ENCODE measurements at regions not wholly inside any gene's neighbourhood (a gene's known extent, or its start where the extent isn't known, plus 50 kb on each side); places are given as distances from the start of the nearest gene placed in this dataset.
"Not testable (repeated sequence)": the region's sequence is repeated elsewhere in the genome, so short reads cannot be mapped to it uniquely, and the experiment has no call there.

DNA sequence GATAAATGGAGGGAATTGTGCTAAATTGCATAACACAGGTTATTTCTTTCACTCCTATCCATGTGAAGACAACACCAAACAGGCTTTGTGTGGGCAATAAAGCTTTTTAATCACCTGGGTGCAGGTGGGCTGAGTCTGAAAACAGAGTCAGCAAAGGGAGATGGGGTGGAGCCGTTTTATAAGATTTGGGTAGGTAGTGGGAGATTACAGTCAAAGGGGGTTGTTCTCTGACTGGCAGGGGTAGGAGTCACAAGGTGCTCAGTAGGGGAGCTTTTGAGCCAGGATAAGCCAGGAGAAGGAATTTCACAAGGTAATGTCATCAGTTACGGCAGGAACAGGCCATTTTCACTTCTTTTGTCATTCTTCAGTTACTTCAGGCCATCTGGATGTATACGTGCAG, 358.8 kb upstream of the LRP1B start:
- not testable (repeated sequence) for DNase-seq

DNA sequence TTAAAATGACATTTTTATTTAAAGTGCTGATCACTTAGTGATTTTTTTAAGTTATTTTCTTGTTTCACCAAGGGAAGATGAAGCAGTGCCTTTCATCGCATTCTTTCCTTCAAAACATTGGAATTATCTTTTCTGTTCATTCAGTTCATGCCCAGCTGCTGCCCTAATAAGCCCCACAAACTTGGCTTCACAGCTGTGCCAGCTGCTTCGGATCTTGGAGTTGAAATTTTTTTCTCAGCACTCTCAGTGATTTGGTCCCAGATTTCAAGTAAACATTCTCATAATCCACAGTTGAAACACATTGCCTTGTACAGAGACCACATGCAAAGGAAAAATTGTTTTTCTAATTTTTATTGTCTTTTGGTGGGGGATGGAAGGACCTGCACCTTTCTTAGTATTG, 353.3 kb upstream of the LRP1B start:
- no peak for DNase-seq

DNA sequence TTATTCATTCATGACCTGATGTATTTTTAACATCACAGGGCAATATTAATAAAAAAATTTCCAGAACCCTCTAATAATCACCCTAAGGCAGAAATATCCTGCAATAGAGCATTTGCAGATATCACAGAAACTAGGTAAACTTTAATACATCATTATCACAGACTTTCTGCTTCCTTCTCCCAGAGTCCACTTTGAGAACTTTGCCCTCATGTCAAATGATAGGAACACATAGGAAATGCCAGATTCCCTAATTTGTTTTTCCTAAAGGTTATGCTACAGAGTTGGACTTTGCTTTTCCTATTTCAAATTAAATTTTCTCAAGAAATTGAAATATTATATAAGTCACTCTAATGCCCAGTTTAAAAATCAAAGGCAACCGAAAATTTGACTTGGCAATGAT, 352.8 kb upstream of the LRP1B start:
- no peak for DNase-seq

DNA sequence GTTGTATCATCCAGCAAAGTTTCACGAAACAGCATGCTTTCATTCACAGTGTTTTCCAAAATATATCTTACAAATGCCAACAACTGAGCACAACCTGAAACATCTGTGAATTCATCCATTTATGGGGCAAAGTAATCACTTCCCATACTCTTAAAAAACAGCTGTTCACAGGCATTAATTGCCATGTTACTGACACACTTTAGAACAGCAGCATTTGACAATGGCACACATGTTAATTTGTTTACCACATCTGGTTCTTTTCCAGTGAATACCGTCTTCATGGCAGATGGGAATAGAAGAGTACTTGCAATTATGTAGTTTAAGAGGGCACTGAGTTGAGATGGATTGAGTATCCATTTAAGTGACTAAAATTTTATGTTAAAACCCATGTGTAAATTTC, 347.4 kb upstream of the LRP1B start:
- no peak for DNase-seq

DNA sequence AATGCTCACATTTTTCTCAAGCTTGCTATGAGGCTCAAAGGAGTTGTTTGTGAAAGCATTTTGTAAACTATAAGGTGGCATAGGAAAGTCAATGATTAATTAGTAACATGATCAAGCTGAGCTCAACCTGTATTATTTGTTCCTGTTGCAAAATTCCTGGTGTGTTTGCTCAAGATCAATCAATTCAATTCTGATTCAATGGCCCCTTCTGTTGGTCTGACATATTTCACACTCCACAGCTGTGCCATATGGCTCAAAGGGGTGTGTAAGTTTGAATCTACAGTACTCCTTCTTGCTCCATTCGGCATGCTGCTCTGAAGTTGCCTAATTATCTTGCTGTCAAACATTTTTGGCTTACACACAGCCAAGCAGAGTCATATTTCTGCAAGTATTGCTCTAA, 341.6 kb upstream of the LRP1B start:
- no peak for DNase-seq

DNA sequence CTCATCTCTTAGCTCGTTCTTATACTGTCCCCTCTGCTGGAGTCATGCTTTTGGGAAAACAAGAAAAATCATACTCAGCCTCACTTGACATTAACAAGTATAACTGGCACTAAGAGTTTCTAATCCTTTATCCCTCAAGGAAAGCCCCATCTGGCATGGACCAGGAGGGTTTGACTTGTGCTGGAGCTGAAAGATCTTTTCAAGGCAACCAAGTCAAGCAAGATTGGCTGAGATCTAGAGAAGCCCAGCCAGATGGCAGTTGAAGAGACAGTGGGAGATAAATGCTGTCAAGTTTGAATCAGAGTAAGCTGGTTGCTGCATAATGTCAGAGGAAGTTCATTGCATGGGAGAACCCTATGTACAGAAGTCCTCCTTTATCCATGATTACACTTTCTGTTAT, 336.5 kb upstream of the LRP1B start:
- no peak for DNase-seq

DNA sequence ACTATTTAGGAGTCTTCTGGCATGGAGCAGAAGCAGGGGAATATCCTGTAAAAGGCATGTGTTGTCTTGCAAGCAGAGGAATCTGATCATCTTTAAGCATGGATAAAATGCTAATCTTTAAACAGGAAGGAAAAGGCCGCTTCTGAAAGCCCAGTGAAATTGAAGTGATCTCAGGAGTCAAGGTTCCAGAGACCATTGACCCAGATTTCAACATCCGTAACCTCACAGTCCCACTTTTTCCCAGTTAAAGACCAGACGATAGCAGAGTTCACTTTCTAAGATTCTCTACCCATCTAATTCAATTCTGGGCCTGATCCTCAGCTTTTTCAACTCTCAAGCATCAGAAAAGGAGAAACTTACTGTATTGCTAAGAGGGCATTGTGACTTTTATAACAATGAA, 332.2 kb upstream of the LRP1B start:
- no peak for DNase-seq

DNA sequence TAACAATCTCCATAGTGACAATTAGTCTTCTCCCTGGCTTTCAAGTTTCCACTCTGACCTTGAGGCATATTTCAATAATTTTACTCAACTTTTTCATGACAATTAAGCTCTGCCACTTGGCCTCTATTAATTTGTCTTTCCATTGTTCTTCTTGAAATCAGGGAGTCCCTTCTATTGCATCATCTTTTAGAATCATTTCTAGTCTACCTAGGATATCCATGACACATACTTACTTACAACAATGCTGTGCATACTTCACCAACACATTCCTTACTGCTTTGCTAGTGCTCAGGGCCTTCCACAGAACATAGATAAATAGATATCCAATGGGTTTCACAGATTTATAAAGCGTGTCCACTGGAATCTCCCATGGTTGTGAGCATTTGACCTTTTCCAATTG, 331.5 kb upstream of the LRP1B start:
- DNase-seq = no peak

DNA sequence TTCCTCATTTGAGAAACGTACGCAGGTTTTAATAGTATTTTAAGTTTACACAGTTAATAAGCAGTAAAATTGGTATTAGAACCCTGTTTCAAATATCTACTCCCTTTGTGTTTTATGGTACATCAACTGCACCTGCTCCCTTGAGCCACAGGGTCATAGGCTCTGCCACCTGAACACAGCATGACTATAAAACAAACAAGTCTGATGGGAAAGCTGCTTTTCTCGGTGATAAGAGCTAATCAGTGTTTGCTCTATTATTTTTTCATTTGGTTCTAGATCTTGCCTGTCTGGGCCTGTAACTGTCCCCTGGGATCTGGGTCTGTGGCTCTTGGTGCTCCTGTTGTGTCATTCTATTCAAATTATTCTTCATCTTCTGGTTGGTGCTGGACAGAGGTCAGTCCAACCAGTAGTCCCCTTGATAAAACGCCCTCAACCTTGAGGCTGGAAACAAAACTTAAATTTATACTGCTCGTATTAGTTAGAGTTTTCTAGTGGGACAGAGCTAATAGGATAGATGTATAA, 314.8 kb upstream of the LRP1B start:
- DNase-seq = no peak

DNA sequence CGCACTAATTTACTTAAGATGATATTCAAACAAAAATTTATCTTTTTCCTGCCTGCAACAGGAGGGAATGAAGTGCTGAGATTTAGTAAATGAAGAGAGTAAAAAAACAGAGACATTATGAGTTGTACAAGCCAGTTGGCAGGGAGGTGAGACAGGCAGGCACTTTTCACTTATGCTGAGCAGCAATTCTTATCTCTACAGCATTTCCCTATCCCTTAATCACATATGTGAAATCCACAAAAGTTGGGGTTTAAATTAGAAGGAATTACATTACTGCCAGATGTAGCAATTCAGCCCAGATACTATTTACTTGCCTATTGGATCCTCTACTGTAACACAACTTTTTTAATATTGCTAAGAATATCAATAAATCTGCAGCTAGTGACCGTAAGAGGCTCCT, 314.2 kb upstream of the LRP1B start:
- no peak for DNase-seq

DNA sequence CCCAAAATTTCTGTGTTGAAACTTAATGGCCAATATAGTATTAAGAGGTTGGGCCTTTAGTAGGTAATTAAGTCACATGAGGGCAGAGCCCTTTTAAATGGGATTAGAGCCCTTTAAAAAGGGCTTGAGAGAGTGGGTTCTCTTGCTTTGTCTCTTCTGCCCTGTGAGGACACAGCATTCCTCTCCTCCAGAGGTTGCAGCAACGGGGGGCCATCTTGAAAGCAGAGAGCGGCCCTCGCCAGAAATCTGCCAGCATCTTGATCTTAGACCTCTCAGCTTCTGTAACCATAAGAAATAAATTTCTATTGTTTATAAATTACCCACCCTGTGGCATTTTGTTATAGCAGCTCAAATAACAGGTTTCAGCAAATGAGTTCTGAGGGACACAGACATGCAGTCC, 305.0 kb upstream of the LRP1B start:
- no peak for DNase-seq

DNA sequence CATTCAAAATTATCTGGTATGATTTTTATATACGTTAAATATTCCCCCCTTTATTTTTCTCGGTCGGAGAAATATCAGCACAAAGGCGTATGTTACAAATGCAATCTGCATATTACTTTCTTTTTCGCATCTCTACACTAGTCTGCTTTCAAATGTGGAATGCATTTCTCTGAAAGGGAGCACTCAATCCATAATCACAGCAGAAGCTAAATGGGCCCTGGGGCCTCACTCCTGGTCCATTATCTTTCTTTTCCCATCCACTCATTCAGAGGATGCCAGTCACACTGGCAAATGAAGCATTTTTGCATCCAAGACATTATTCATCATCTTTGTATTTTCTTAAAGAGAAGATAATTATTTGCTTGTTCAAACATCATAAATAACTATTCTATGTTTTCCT, 295.2 kb upstream of the LRP1B start:
- no peak for DNase-seq

DNA sequence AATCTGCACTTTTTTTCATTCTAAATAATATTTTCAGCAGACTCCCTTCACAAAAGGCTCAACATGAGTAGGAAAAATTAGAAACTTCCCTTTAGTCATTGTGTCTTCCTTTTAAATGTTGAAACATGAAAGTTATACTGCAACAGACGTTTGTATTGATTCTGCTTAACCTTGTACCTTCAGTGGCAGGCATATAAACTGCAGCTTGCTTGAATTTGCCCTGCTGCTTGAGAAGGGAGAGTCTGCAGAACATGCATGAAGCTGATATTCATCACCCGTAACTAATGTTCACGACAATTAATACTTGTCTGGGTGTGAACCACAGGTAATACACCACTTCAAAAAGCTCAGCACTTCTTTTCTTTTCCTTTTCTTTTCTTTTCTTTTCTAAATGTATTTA, 294.7 kb upstream of the LRP1B start:
- no peak for DNase-seq

DNA sequence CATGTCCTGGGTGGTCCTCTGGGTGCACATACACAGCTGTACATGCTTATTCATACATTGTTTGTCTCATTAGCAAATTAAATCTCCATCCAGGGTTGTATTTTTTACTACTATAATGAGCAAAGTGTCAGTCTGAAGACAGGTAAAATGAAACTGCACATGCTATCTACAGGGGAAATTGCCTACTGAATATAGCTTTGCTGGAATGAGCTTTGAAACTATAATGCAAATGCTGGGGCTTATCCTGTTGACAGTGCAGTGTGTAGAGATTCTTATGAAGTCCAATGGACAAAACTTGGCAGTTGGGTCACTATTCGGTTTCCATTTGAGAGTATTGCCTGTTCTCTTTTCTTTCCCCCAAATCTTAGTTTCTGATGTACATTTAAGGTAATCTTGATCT, 292.8 kb upstream of the LRP1B start:
- no peak for DNase-seq

DNA sequence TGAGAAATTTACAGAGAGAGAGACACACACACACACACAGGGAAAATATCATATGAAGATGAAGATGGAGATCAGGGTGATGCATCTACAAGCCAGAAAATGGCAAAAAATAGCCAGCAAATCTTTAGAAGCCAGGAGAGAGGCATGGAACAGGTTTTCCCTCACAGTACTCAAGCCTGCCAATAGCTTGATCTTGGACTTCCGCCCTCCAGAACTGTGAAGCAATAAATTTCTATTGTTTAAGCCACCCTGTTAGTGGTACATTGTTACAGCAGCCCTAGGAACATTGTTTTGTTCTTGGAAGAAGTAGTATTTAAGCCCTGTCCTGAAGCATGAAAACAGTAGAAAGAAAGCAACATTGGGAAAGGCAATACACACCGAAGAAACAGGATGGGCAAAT, 292.0 kb upstream of the LRP1B start:
- no peak for DNase-seq

DNA sequence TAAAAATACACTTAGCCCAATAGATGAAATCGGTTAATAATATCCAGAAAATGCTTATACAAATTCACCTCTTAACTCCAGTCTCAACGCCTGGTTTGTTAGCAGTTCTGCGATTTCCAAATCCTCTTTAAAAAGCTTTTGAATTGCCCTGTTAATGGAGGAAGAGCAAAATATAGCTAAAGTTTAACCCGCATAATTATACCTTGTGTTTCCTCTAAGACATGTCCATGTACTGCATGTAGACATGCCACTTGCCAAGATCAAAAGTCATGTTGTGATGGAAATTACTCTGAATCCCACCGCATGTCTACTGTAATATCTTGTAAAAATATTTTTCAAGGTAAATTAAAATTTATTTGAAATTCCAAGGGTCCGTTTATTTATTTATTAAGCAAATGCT, 291.2 kb upstream of the LRP1B start:
- no peak for DNase-seq

DNA sequence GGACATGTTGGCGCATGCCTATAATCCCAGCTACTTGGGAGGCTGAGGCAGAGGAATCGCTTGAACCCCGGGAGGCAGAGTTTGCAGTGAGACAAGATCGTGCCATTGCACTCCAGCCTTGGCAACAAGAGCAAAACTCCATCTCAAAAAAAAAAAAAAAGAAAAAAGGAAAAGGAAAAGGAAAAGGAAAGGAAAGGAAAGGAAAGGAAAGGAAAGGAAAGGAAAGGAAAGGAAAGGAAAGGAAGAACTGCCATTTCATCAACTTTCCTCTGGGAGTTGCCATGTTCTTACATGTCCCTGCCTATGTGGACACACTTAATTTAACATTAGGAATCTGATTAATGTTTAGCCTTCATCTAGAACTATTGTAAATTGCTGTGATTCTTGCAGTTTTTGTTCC, 287.9 kb upstream of the LRP1B start:
- not testable (repeated sequence) for DNase-seq

DNA sequence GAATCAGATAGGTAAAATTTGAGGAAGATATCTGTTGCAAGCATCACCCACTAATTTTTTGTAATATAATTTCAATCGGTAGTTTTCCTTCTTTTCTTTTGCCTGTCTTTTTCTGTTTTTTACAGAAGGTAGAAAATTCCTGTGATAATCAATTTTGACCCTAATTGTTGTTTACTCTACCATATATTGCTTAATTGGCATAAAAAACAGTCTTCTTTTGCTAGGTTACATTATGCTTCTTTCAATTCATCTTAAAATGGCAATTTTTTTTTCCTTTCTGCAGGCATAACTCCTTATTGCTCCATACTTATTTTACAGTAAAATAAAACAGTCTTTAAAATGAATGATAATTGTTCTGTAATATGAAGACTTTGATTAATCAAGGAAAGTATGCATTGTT, 286.2 kb upstream of the LRP1B start:
- DNase-seq = no peak

DNA sequence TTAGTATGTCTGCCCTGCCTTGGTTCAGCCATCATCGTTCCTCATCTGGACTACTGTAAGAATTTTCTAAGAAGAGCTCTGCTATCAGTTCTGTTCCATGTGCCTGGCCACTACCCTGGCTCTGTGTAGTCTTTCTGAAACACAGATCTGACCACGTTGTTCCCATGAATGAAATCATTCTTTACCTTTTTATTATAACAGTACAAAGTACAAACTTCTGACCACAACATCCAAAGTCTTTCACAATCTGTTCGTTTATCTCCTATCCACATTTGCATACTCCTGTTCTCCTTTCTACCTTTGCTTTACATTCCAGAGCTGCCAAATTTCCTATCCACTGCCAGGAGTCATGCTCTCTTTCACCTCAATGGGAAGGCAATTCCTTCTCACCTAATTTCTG, 284.6 kb upstream of the LRP1B start:
- DNase-seq = no peak

DNA sequence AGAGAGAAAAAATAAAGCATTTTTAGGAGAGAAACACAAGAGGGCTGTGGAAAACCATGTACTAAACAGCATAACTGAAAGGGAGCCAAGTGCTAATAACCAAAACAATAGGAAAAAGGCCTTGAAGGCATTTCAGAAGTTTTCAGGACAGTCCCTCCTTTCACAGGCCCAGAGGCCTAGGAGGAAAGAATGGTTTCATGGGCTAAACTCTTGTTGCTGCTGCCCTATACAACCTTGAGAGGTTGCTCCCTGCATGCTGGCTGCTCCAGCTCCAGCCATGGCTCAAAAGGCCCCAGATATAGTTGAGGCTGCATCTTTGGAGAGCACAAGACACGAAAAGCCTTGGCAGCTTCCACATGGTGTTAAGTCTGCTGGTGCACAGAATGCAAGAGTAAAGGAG, 267.4 kb upstream of the LRP1B start:
- no peak for DNase-seq

DNA sequence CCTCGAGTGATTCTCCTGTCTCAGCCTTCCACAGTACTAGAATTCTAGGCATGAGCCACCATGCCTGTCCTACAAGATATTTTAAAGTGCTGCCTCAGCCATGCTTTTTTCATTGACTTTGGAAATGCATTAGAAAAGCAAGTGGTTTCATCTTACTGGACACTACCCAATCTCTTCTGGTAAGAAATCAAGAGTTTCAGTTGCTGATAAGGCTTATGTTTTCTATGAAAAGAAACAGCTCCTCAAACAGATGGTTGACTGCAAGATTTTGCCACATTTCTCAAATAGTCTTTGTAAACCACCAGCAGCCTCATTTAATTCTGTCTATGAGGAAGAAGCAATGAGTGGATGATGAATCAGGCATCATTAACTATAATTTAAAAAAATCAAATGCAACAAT, 264.5 kb upstream of the LRP1B start:
- no peak for DNase-seq

DNA sequence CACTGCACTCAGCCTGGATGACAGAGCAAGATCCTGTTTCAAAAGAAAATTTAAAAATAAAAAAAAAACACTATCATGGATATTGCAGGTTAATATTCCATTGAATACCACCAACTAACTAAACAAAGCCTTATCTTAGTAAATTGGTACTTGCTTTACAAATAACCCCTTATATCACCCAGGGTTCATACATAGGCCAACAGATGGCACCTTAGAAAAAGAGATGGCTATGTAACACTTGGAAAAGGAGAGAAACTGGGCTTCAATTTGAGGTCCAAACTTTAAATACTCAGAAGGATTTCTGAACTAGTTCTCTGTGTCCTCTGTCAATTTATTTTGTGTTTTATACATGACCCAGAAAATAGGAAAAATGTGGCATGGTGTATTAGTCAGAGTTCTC, 249.6 kb upstream of the LRP1B start:
- DNase-seq = no peak

DNA sequence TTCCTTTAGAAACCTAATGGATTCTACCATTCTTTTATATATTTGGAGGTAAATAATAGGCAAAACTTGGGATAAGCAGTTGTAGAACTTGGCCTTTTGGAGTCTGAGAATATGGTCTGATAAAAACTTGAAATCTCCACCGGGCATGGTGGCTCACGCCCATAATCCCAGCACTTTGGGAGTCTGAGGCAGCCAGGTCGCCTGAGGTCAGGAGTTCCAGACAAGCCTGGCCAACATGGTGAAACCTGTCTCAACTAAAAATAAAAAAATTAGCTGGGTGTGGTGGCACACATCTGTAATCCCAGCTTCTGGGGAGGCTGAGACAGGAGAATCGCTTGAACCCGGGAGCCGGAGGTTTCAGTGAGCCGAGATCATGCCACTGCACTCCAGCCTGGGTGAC, 231.3 kb upstream of the LRP1B start:
- not testable (repeated sequence) for DNase-seq

DNA sequence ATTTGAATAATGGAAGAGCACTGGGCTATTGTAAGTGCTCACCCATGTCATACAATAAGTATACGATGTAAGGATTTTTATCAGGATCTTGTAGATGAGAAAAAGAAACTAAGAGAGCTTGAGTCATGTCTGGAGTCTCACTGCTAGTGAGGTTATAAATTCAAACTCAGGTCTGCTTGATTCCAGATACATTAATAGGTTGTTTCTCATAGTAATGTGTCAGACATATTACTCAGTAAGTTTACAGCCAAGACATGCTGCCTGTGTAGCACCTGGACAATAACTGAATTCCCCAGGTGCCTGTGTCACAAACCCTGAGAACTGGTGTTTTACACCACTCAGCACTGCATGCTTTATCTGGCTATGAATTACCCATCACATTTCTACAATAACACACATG, 216.9 kb upstream of the LRP1B start:
- DNase-seq = no peak

DNA sequence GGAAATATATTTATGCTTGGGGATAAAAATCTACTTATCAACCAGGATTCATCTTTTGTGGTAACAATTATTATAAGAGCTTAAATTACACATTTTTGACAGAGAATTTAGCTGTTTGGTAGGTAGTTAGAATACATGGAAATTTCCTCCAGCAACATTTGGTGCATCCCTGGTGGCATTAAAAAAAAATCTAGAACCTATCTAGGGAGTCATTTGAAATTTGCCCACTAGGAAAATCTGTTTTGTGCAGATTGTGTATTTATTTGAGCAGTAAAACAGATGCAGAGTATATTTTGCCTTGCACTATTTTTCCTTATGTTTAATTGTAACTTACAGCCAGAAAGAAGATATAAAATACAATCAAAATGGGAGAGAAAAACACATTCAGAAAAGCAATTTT, 208.4 kb upstream of the LRP1B start:
- DNase-seq = no peak

Data from nucleus accumbens (tissue), 56 donors.